Lung microvascular endothelial cell (primary cell): ENCODE measurements at regions not wholly inside any gene's neighbourhood (a gene's known extent, or its start where the extent isn't known, plus 50 kb on each side); places are given as distances from the start of the nearest gene placed in this dataset.

Experiments
- DNase-seq, 2 donors: peaks; one replicate each; pipeline versions ENCODE4 v3.0.0 to v3.0.0-alpha.2; 2010; ENCODE audit warnings: low read depth in 2 of 2

DNA sequence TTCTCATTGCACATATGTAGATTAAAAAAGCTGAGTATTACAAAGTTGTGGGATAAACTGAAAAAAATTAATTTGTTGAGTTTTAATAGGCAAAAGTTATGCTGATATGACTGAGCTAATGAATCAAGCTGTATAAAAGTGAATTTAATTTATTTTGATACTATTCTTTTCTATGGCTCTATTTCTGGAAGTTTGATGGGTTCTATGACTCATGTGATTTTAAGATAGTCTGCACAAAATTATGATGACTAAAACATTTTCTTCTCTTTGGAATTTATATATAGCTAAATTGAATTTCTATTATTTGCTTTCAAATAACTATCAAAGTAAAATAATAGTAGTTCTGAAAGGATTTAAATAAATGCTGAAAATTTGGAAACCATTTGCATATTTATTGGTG lies 71.0 kb upstream of the MMADHC start:
- no peak for DNase-seq

DNA sequence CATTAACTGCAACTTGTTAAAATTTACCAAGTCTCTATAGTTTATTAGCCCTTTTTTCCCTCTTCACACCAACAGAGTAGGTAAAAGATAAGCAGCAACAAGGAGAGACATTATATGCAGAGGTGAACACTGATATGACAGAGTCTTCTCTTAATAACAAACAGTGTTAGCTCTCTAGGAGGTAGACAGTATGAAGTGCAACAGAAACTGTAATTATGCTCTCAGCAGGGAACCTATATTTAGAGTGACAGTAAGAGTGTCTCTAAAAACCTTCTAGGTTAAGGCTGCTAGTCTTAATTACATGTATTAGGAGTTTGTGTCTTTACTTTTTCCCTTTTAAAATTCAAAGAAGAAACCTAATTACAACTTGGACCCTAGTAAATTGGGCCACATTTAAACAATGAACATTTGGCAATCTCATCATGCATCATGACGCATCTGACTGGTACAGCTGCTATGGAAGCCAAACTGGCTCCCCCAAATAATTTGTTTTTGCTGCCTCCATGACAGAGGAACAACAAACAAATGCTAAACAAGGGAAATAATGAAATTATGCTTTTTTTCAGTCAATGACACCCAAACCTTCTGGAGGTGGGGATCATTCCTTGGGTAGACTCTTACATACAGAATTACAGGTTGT lies 69.9 kb upstream of the MMADHC start:
- DNase-seq = no peak

DNA sequence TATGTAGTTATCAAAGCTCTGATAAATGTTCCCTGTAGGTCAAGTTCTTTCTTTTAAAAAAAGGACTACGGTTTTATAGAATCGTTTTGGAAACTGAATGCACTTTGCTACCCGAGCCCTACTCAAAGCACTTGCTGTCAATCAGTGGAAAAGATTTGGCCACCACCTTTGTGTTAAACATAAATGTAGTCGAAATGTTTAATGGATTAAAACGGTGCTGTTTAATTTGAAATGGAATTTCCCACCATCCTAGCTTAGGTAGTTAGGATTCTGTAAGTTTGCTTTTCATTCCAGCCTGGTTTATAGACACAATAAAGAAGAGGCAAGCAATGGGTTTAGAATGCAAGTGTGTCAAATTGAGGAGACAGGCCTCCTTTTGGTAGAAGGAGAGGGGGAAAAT lies 69.4 kb upstream of the MMADHC start:
- no peak for DNase-seq

DNA sequence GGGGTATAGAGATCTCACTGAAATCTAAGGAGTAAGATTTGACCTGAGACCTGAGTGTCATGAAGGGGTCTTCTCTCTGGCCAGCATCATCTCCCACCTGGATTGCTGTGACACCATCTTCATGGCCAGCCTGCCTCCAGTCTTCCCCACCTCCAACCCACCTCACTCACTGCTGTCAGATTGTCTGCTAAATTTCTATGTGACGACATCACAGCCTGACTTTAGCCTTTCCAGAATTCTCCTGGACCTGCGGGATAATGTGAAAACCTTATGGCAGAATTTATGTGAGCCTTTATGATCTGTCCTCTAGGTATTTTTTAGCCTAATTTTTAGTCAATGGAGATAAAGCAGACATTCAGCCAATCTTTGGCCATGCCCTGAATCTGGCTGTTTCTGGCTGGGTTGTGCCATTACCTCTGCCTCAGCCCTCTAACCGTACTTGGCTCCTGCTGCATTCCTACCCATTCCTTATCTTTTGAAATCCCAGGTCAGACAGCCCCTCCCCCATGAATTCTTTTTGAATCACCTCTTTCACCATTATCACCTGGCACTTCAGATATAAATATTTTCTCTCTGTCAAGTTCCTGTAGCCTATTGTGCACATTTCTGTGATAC lies 66.4 kb upstream of the MMADHC start:
- no peak for DNase-seq

DNA sequence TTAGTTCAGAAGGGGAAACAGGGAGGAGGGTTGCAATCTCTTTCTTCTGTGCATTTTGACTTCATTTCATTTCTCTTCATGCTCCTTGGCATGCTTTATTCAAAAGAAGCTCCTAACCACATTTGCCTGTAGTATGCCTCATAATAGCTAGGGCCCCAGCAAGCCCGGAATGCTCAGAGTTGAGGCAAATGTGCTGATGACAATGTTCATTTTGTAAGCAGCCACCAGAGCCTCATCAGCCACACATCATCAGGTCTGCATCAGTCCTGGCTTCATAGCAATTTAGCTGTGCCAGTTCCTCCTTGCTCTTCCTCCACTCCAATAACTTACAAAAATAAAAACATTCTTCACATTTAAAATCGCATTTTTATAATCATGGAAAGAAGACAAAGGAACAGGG lies 65.4 kb upstream of the MMADHC start:
- no peak for DNase-seq

DNA sequence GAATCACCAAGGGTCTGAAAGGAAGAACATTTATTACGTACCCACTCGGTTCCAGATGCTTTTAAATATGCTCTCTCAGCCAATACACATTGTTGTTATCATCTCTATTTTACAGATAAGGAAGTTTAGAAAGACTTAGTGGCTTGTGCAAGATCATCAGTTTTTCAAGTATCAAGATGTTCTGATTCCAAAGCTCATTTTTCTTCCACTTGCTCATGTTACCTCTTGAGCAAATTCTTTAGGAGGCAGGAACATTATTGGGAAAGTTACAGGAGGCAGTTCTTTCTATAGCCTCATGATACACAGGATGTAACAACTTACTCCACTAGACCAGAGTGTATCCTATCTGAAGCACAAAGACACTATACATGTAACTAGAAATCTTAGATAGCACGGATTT lies 65.0 kb upstream of the MMADHC start:
- DNase-seq = no peak

DNA sequence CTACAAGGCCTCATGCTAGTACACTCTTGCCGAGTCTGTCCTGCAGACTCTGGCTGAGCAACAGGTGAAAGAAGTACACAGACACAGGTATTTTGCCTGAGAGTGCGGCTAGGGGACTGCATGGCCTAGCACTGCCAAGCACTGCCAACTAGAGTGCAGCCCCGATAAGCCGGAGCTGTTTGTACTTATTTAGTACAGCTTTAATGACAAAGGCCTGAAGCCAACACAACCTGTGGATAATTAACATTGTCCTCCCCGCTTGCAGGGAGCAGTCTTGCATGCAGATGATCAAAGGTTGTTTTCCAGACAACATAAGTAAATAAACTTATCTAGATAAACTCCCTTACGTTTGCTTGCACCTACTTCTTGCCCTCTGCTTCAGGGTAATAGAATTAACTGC lies 63.7 kb upstream of the MMADHC start:
- no peak for DNase-seq

DNA sequence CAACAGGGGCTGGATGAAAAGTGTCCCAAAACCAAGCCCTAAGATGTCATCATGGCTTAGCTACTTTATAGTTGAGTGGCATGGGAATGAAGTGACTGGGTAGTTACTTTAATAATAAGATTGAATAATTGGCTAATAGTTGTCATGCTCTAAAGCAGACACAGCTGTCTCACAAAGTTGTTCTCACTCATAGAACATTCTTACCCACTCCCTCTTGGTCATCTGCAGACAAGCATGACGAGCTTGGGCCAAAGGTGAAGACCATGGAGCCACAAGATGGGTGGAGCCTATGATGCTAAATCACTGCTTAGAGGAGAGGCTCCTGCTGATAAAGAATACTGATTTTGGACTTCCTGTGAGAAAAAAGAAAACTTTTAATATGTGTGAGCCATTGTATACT lies 62.4 kb upstream of the MMADHC start:
- DNase-seq = no peak

DNA sequence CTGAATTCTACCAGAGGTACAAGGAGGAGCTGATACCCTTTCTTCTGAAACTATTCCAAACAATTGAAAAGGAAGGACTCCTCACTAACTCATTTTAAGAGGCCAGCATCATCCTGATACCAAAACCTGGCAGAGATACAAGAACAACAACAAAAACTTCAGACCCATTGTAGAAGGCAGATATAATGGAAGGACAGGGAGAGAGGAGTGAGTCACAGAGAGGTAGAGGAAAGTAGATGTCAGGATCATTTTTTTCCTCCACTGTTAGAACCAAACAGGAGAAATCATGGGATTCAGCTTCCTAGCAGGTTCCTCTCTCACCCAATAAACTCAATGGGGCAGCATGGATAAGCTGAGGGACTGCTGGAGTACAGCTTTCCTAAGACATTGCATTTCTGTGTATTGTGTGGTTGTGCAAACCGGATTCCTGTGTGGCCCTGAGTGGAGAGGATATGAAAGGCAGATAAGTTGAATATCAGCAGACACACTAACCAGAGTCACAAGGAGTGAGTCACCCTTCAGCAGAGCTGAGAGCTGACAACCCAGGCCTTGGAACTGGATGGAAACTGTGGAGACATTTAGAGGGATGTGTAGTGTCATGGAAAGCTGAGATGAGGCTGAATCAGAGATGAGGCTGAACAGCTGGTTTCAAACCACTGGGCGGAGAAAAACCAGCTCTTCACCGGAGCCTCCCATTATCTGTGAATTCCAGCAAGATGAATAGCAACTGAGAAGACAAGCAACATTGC lies 60.9 kb upstream of the MMADHC start:
- DNase-seq = peak; percentile 63 to 87

DNA sequence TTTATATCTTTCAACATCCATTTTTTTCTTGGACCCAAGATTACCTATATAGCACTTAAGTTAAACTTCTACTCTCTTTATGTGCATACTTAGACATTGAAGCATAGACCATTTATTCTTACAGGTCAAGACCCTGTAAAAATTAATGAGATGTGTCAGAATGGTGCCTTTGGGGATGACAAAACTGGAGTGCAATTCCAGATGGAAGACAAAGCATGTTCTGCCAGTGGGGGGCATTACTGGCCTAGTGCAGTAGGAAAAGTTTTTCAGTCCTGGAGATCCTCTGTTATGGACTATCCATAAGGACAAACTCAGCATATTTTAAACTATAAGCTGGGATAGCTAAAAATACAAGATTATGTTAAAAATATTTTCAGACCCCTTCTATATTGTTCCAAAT lies 57.8 kb upstream of the MMADHC start:
- peak; percentile 26 to 62 for DNase-seq
